ENCODE measurements at regions not wholly inside any gene's neighbourhood (a gene's known extent, or its start where the extent isn't known, plus 50 kb on each side); places are given as distances from the start of the nearest gene placed in this dataset.

GRCh38 chr16:85314512-85314971, 202.3 kb upstream of the CIBAR2 start:
- no peak overlapping the region for H3K4me3 ChIP-seq
- H3K4me1 ChIP-seq = peaks cover 36% of the 10 kb centered on the region
- TF ChIP-seq POLR2AphosphoS5 (IDR thresholded peaks at IDR 0.05; ENCODE audit: insufficient read depth in 1 of 2, low read depth in 1 of 2) (no peak), POLR2A (IDR thresholded peaks at IDR 0.05) (no peak), CTCF (IDR thresholded peaks at IDR 0.05) (no peak)
- intact Hi-C loops (cut with DNase I) = no loop called here
- no peaks in the 10 kb centered on the region for H3K36me3 ChIP-seq
- no peaks in the 10 kb centered on the region for H3K27me3 ChIP-seq
- H3K9me3 ChIP-seq = no peaks in the 10 kb centered on the region
- no peak for DNase-seq (ENCODE audit: extremely low spot score in 2 of 2)
- no peak overlapping the region for H3K27ac ChIP-seq

GRCh38 chr16:85315866-85316265, 203.6 kb upstream of the CIBAR2 start:
- no peak for TF ChIP-seq POLR2AphosphoS5 (IDR thresholded peaks at IDR 0.05; ENCODE audit: insufficient read depth in 1 of 2, low read depth in 1 of 2)
- TF ChIP-seq POLR2A (IDR thresholded peaks at IDR 0.05) = no peak
- TF ChIP-seq CTCF (IDR thresholded peaks at IDR 0.05) = no peak
- Histone ChIP-seq H3K9me3 (no peaks in the 10 kb centered on the region), H3K27me3 (no peaks in the 10 kb centered on the region), H3K4me3 (no peak overlapping the region), H3K27ac (no peak overlapping the region), H3K36me3 (no peaks in the 10 kb centered on the region), H3K4me1 (peaks cover 35% of the 10 kb centered on the region)
- intact Hi-C loops (cut with DNase I) = no loop called here
- DNase-seq (ENCODE audit: extremely low spot score in 2 of 2) = no peak

- TF ChIP-seq CTCF (IDR thresholded peaks at IDR 0.05) = peak; percentile 29 to 47 (median 41)
- TF ChIP-seq POLR2AphosphoS5 (IDR thresholded peaks at IDR 0.05; ENCODE audit: insufficient read depth in 1 of 2, low read depth in 1 of 2) = no peak
- Histone ChIP-seq H3K27ac (no peak overlapping the region), H3K27me3 (no peaks in the 10 kb centered on the region), H3K4me3 (no peak overlapping the region), H3K4me1 (peaks cover 35% of the 10 kb centered on the region), H3K36me3 (no peaks in the 10 kb centered on the region), H3K9me3 (no peaks in the 10 kb centered on the region)
- no peak for DNase-seq (ENCODE audit: extremely low spot score in 2 of 2)
- intact Hi-C loops (cut with DNase I) = no loop called here
Measured at GRCh38 chr16:85316321-85316919, 204.1 kb upstream of the CIBAR2 start.

- Histone ChIP-seq H3K27ac (no peak overlapping the region), H3K27me3 (no peaks in the 10 kb centered on the region), H3K4me3 (no peak overlapping the region), H3K36me3 (no peaks in the 10 kb centered on the region), H3K4me1 (peaks cover 40% of the 10 kb centered on the region), H3K9me3 (no peaks in the 10 kb centered on the region)
- intact Hi-C loops (cut with DNase I) = no loop called here
- TF ChIP-seq POLR2A (IDR thresholded peaks at IDR 0.05) (no peak), CTCF (IDR thresholded peaks at IDR 0.05) (no peak), POLR2AphosphoS5 (IDR thresholded peaks at IDR 0.05; ENCODE audit: insufficient read depth in 1 of 2, low read depth in 1 of 2) (no peak)
- no peak for DNase-seq (ENCODE audit: extremely low spot score in 2 of 2)
Measured at GRCh38 chr16:85316944-85317343, 204.7 kb upstream of the CIBAR2 start.

GRCh38 chr16:85317704-85318103, 205.4 kb upstream of the CIBAR2 start:
- H3K27ac ChIP-seq = no peak overlapping the region
- no peaks in the 10 kb centered on the region for H3K27me3 ChIP-seq
- intact Hi-C loops (cut with DNase I) = no loop called here
- no peaks in the 10 kb centered on the region for H3K36me3 ChIP-seq
- TF ChIP-seq POLR2AphosphoS5 (IDR thresholded peaks at IDR 0.05; ENCODE audit: insufficient read depth in 1 of 2, low read depth in 1 of 2) (no peak), POLR2A (IDR thresholded peaks at IDR 0.05) (no peak), CTCF (IDR thresholded peaks at IDR 0.05) (no peak)
- no peak for DNase-seq (ENCODE audit: extremely low spot score in 2 of 2)
- H3K4me1 ChIP-seq = peaks cover 43% of the 10 kb centered on the region
- no peak overlapping the region for H3K4me3 ChIP-seq
- no peaks in the 10 kb centered on the region for H3K9me3 ChIP-seq

Data from vagina (tissue), 2 donors.